ENCODE measurements at regions not wholly inside any gene's neighbourhood (a gene's known extent, or its start where the extent isn't known, plus 50 kb on each side); places are given as distances from the start of the nearest gene placed in this dataset.
A peak's percentile ranks its signal among the peaks of the same experiment; 100 is the strongest.

GRCh38 chr16:74031551-74031950 lies 265.1 kb upstream of the PSMD7 start:
- Histone ChIP-seq H3K27me3 (replicated peaks; ENCODE audit: control insufficient read depth, insufficient read depth, low read length) (peaks cover 17% of the 10 kb centered on the region), H3K4me3 (ENCODE audit: low read length) (no peak overlapping the region), H3K9me3 (ENCODE audit: control insufficient read depth, low read length) (no peaks in the 10 kb centered on the region), H3K9ac (ENCODE audit: low read length) (no peak overlapping the region), H3K36me3 (ENCODE audit: control insufficient read depth, insufficient read depth, low read length, severe bottlenecking) (no peaks in the 10 kb centered on the region), H3K4me1 (ENCODE audit: control insufficient read depth, insufficient read depth, low read length) (no peaks in the 10 kb centered on the region)
- no peak for DNase-seq (ENCODE audit: low read depth)

- H3K27me3 ChIP-seq (replicated peaks; ENCODE audit: control insufficient read depth, insufficient read depth, low read length), result peaks cover 28% of the 10 kb centered on the region
- H3K4me1 ChIP-seq (ENCODE audit: control insufficient read depth, insufficient read depth, low read length), result no peaks in the 10 kb centered on the region
- DNase-seq (ENCODE audit: low read depth), result no peak
- no peaks in the 10 kb centered on the region for H3K36me3 ChIP-seq (ENCODE audit: control insufficient read depth, insufficient read depth, low read length, severe bottlenecking)
- no peak overlapping the region for H3K9ac ChIP-seq (ENCODE audit: low read length)
- H3K9me3 ChIP-seq (ENCODE audit: control insufficient read depth, low read length), result no peaks in the 10 kb centered on the region
- H3K4me3 ChIP-seq (ENCODE audit: low read length), result no peak overlapping the region
These were observed 266.5 kb upstream of the PSMD7 start for GRCh38 chr16:74030000-74030706.

- DNase-seq (ENCODE audit: low read depth), result no peak
- Histone ChIP-seq H3K4me1 (ENCODE audit: control insufficient read depth, insufficient read depth, low read length) (no peaks in the 10 kb centered on the region), H3K27me3 (replicated peaks; ENCODE audit: control insufficient read depth, insufficient read depth, low read length) (peaks cover 35% of the 10 kb centered on the region), H3K9ac (ENCODE audit: low read length) (no peak overlapping the region), H3K36me3 (ENCODE audit: control insufficient read depth, insufficient read depth, low read length, severe bottlenecking) (no peaks in the 10 kb centered on the region), H3K9me3 (ENCODE audit: control insufficient read depth, low read length) (no peaks in the 10 kb centered on the region), H3K4me3 (ENCODE audit: low read length) (no peak overlapping the region)
These were observed 267.4 kb upstream of the PSMD7 start for GRCh38 chr16:74029115-74029792.

GRCh38 chr16:74026373-74027281 lies 270.0 kb upstream of the PSMD7 start:
- Histone ChIP-seq H3K4me3 (ENCODE audit: low read length) (no peak overlapping the region), H3K9ac (ENCODE audit: low read length) (no peak overlapping the region), H3K36me3 (ENCODE audit: control insufficient read depth, insufficient read depth, low read length, severe bottlenecking) (no peaks in the 10 kb centered on the region), H3K4me1 (ENCODE audit: control insufficient read depth, insufficient read depth, low read length) (no peaks in the 10 kb centered on the region), H3K9me3 (ENCODE audit: control insufficient read depth, low read length) (no peaks in the 10 kb centered on the region), H3K27me3 (replicated peaks; ENCODE audit: control insufficient read depth, insufficient read depth, low read length) (peaks cover 35% of the 10 kb centered on the region)
- DNase-seq (ENCODE audit: low read depth), result no peak

- H3K4me3 ChIP-seq (ENCODE audit: low read length), result no peak overlapping the region
- H3K36me3 ChIP-seq (ENCODE audit: control insufficient read depth, insufficient read depth, low read length, severe bottlenecking), result no peaks in the 10 kb centered on the region
- no peaks in the 10 kb centered on the region for H3K9me3 ChIP-seq (ENCODE audit: control insufficient read depth, low read length)
- no peak for DNase-seq (ENCODE audit: low read depth)
- no peaks in the 10 kb centered on the region for H3K4me1 ChIP-seq (ENCODE audit: control insufficient read depth, insufficient read depth, low read length)
- peaks cover 35% of the 10 kb centered on the region for H3K27me3 ChIP-seq (replicated peaks; ENCODE audit: control insufficient read depth, insufficient read depth, low read length)
- H3K9ac ChIP-seq (ENCODE audit: low read length), result no peak overlapping the region
These were observed 271.7 kb upstream of the PSMD7 start for GRCh38 chr16:74024953-74025352.

GRCh38 chr16:74020095-74020670 lies 276.4 kb upstream of the PSMD7 start:
- H3K9ac ChIP-seq (ENCODE audit: low read length), result no peak overlapping the region

GRCh38 chr16:74019612-74020011 lies 277.0 kb upstream of the PSMD7 start:
- no peaks in the 10 kb centered on the region for H3K36me3 ChIP-seq (ENCODE audit: control insufficient read depth, insufficient read depth, low read length, severe bottlenecking)
- H3K9me3 ChIP-seq (ENCODE audit: control insufficient read depth, low read length), result no peaks in the 10 kb centered on the region
- DNase-seq (ENCODE audit: low read depth), result no peak
- H3K4me1 ChIP-seq (ENCODE audit: control insufficient read depth, insufficient read depth, low read length), result no peaks in the 10 kb centered on the region
- peaks cover 11% of the 10 kb centered on the region for H3K27me3 ChIP-seq (replicated peaks; ENCODE audit: control insufficient read depth, insufficient read depth, low read length)
- no peak overlapping the region for H3K4me3 ChIP-seq (ENCODE audit: low read length)
- H3K9ac ChIP-seq (ENCODE audit: low read length), result no peak overlapping the region

More at GRCh38 chr16:74020095-74020670, 276.4 kb upstream of the PSMD7 start:
- Histone ChIP-seq H3K4me1 (ENCODE audit: control insufficient read depth, insufficient read depth, low read length) (no peaks in the 10 kb centered on the region), H3K36me3 (ENCODE audit: control insufficient read depth, insufficient read depth, low read length, severe bottlenecking) (no peaks in the 10 kb centered on the region), H3K27me3 (replicated peaks; ENCODE audit: control insufficient read depth, insufficient read depth, low read length) (peaks cover 16% of the 10 kb centered on the region), H3K4me3 (ENCODE audit: low read length) (no peak overlapping the region), H3K9me3 (ENCODE audit: control insufficient read depth, low read length) (no peaks in the 10 kb centered on the region)
- DNase-seq (ENCODE audit: low read depth), result no peak

GRCh38 chr16:74015953-74016352 lies 280.7 kb upstream of the PSMD7 start:
- Histone ChIP-seq H3K9me3 (ENCODE audit: control insufficient read depth, low read length) (no peaks in the 10 kb centered on the region), H3K36me3 (ENCODE audit: control insufficient read depth, insufficient read depth, low read length, severe bottlenecking) (no peaks in the 10 kb centered on the region), H3K4me3 (ENCODE audit: low read length) (no peak overlapping the region), H3K4me1 (ENCODE audit: control insufficient read depth, insufficient read depth, low read length) (no peaks in the 10 kb centered on the region), H3K27me3 (replicated peaks; ENCODE audit: control insufficient read depth, insufficient read depth, low read length) (no peaks in the 10 kb centered on the region), H3K9ac (ENCODE audit: low read length) (no peak overlapping the region)
- no peak for DNase-seq (ENCODE audit: low read depth)

GRCh38 chr16:73998707-73999106 lies 297.9 kb upstream of the PSMD7 start:
- Histone ChIP-seq H3K36me3 (ENCODE audit: control insufficient read depth, insufficient read depth, low read length, severe bottlenecking) (no peaks in the 10 kb centered on the region), H3K9ac (ENCODE audit: low read length) (no peak overlapping the region), H3K9me3 (ENCODE audit: control insufficient read depth, low read length) (peaks cover 7% of the 10 kb centered on the region), H3K4me1 (ENCODE audit: control insufficient read depth, insufficient read depth, low read length) (peaks cover 4% of the 10 kb centered on the region), H3K27me3 (replicated peaks; ENCODE audit: control insufficient read depth, insufficient read depth, low read length) (no peaks in the 10 kb centered on the region), H3K4me3 (ENCODE audit: low read length) (no peak overlapping the region)
- no peak for DNase-seq (ENCODE audit: low read depth)

GRCh38 chr16:73997971-73998370 lies 298.6 kb upstream of the PSMD7 start:
- Histone ChIP-seq H3K36me3 (ENCODE audit: control insufficient read depth, insufficient read depth, low read length, severe bottlenecking) (no peaks in the 10 kb centered on the region), H3K9ac (ENCODE audit: low read length) (no peak overlapping the region), H3K4me1 (ENCODE audit: control insufficient read depth, insufficient read depth, low read length) (peaks cover 4% of the 10 kb centered on the region), H3K4me3 (ENCODE audit: low read length) (no peak overlapping the region), H3K9me3 (ENCODE audit: control insufficient read depth, low read length) (peaks cover 3% of the 10 kb centered on the region), H3K27me3 (replicated peaks; ENCODE audit: control insufficient read depth, insufficient read depth, low read length) (no peaks in the 10 kb centered on the region)
- peak; percentile 2 for DNase-seq (ENCODE audit: low read depth)

GRCh38 chr16:73997340-73997711 lies 299.3 kb upstream of the PSMD7 start:
- Histone ChIP-seq H3K27me3 (replicated peaks; ENCODE audit: control insufficient read depth, insufficient read depth, low read length) (no peaks in the 10 kb centered on the region), H3K9me3 (ENCODE audit: control insufficient read depth, low read length) (peaks cover 3% of the 10 kb centered on the region), H3K4me3 (ENCODE audit: low read length) (no peak overlapping the region), H3K36me3 (ENCODE audit: control insufficient read depth, insufficient read depth, low read length, severe bottlenecking) (no peaks in the 10 kb centered on the region), H3K4me1 (ENCODE audit: control insufficient read depth, insufficient read depth, low read length) (peaks cover 4% of the 10 kb centered on the region), H3K9ac (ENCODE audit: low read length) (no peak overlapping the region)
- no peak for DNase-seq (ENCODE audit: low read depth)

Data from adipocyte (in vitro differentiated cells).